GM12864 (cell line): ENCODE measurements at regions not wholly inside any gene's neighbourhood (a gene's known extent, or its start where the extent isn't known, plus 50 kb on each side); places are given as distances from the start of the nearest gene placed in this dataset.

Experiments
- DNase-seq: peaks from one replicate; pipeline ENCODE4 v3.0.0-alpha.2; 2011; ENCODE audit warnings: low read depth
- H3K4me3 ChIP-seq: 2 replicates; pipeline ENCODE4 v1.5.1; 2011; ENCODE audit warnings: mild to moderate bottlenecking, low read depth, low read length, control low read depth
- CTCF ChIP-seq: IDR thresholded peaks from 2 replicates; pipeline ENCODE4 v1.5.1; 2011; ENCODE audit warnings: low read depth, mild to moderate bottlenecking, moderate library complexity, low read length, control low read depth, inconsistent platforms; ENCODE audit errors: missing control alignments

- no peak for DNase-seq
- no peak overlapping the region for H3K4me3 ChIP-seq
- TF ChIP-seq CTCF, result no peak
Measured at GRCh38 chr4:134740290-134740689, 538.7 kb upstream of the PABPC4L start.

GRCh38 chr4:134735901-134736300 is 534.3 kb upstream of the PABPC4L start:
- no peak for DNase-seq
- no peak for TF ChIP-seq CTCF
- H3K4me3 ChIP-seq, result no peak overlapping the region

GRCh38 chr4:134727696-134728095 is 526.1 kb upstream of the PABPC4L start:
- DNase-seq, result no peak
- no peak overlapping the region for H3K4me3 ChIP-seq
- TF ChIP-seq CTCF, result no peak

GRCh38 chr4:134722306-134722705 is 520.7 kb upstream of the PABPC4L start:
- H3K4me3 ChIP-seq, result no peak overlapping the region
- DNase-seq, result no peak
- no peak for TF ChIP-seq CTCF

- no peak for DNase-seq
- TF ChIP-seq CTCF, result no peak
- no peak overlapping the region for H3K4me3 ChIP-seq
Measured at GRCh38 chr4:134720030-134720429, 518.4 kb upstream of the PABPC4L start.

- no peak overlapping the region for H3K4me3 ChIP-seq
- TF ChIP-seq CTCF, result no peak
- no peak for DNase-seq
Measured at GRCh38 chr4:134708616-134709015, 507.0 kb upstream of the PABPC4L start.

- no peak for TF ChIP-seq CTCF
- H3K4me3 ChIP-seq, result no peak overlapping the region
- DNase-seq, result no peak
Measured at GRCh38 chr4:134708026-134708425, 506.4 kb upstream of the PABPC4L start.
